GM12878 (cell line): ENCODE measurements at regions not wholly inside any gene's neighbourhood (a gene's known extent, or its start where the extent isn't known, plus 50 kb on each side); places are given as distances from the start of the nearest gene placed in this dataset.

Source experiments
- ATAC-seq: fragments of 200-7000 bp; cut with Tn5 transposase; 3 replicates; pipeline ENCODE4 v1.9.1; 2020; ENCODE audit warnings: mild to moderate bottlenecking, moderate library complexity
- BruUV-seq: library from RNA; stranded (reverse); fragments of 400-500 nt; replicated peaks from 2 replicates; lab custom pipeline; 2021; lab: Mats Ljungman, UMichigan
- CTCF ChIA-PET: fragments of 300-600 bp; sonication (Branson Sonifier 250); formaldehyde crosslinking; extraction: SDS; loops from one replicate; lab custom pipeline; 2021; ENCODE audit warnings: inconsistent platforms; lab: Yijun Ruan, JAX
- POLR2A ChIA-PET: fragments of 350-600 bp; formaldehyde crosslinking; extraction: SDS; loops from one replicate; lab custom pipeline; 2021; ENCODE audit warnings: inconsistent platforms; lab: Charles Lee
- RAD21 ChIA-PET: fragments of 300-600 bp; sonication (Branson Sonifier 250); formaldehyde crosslinking; loops from one replicate; lab custom pipeline; 2023; ENCODE audit warnings: antibody characterized with exemption; ENCODE audit not compliant: unreplicated experiment; lab: Charles Lee
- SMC1A ChIA-PET: fragments of 300-600 bp; sonication (Branson Sonifier 250); formaldehyde crosslinking; loops from one replicate; lab custom pipeline; 2023; ENCODE audit not compliant: unreplicated experiment, uncharacterized antibody; lab: Charles Lee
- DNase-seq: peaks from one replicate; pipeline ENCODE4 v3.0.0-alpha.2; 2011; ENCODE audit warnings: low read depth, low spot score
- FAIRE-seq: peaks from 3 replicates; lab custom pipeline; 2011; peaks lifted over from hg19 to GRCh38; lab: Jason Lieb, UNC
- H2AFZ ChIP-seq: 2 replicates; pipeline ENCODE4 v1.6.0; 2011; ENCODE audit warnings: low read depth, low read length, control low read depth; ENCODE audit not compliant: control insufficient read depth
- H3K27ac ChIP-seq: 2 replicates; pipeline ENCODE4 v1.5.1; 2011; ENCODE audit warnings: control low read depth; ENCODE audit not compliant: control insufficient read depth, insufficient read depth
- H3K27me3 ChIP-seq, 2 experiments: replicated peaks in 1 of 2; 2 replicates each; pipeline versions ENCODE4 v1.6.0 to v1.6.1; 2011; ENCODE audit warnings: low read length in 1 of 2; ENCODE audit not compliant: control insufficient read depth in 2 of 2, insufficient read depth in 2 of 2
- H3K36me3 ChIP-seq, 2 experiments: 2 replicates each; pipeline ENCODE4 v1.5.1; 2011; ENCODE audit warnings: low read length in 1 of 2; ENCODE audit not compliant: control insufficient read depth in 2 of 2, insufficient read depth in 2 of 2
- H3K4me1 ChIP-seq: 2 replicates; pipeline ENCODE4 v1.6.1; 2011; ENCODE audit warnings: mild to moderate bottlenecking, low read length, moderate library complexity, mixed read lengths; ENCODE audit not compliant: control insufficient read depth, insufficient read depth
- H3K4me2 ChIP-seq: 2 replicates; pipeline ENCODE4 v1.6.0; 2011; ENCODE audit warnings: control low read depth; ENCODE audit not compliant: control insufficient read depth, insufficient read depth
- H3K4me3 ChIP-seq: fragments of 200-600 bp; sonication (generic); 2 replicates; pipeline ENCODE4 v1.5.1; 2016
- H3K79me2 ChIP-seq: 2 replicates; pipeline ENCODE4 v1.6.0; 2011; ENCODE audit warnings: low read length; ENCODE audit not compliant: control insufficient read depth, insufficient read depth
- H3K9ac ChIP-seq: 2 replicates; pipeline ENCODE4 v1.8.0; 2011; ENCODE audit warnings: low read length, control low read depth, mixed read lengths; ENCODE audit not compliant: control insufficient read depth, insufficient read depth
- H3K9me3 ChIP-seq: replicated peaks from 3 replicates; pipeline ENCODE4 v1.5.1; 2011; ENCODE audit warnings: mild to moderate bottlenecking, low read length; ENCODE audit not compliant: control insufficient read depth, insufficient read depth
- H4K20me1 ChIP-seq: 2 replicates; pipeline ENCODE4 v1.6.0; 2011; ENCODE audit not compliant: control insufficient read depth, insufficient read depth
- BHLHE40 ChIP-seq, 2 experiments: fragments of 450-650 bp in 1 of 2; IDR thresholded peaks; 2 replicates each; pipeline ENCODE4 v1.6.1; 2011 to 2017; ENCODE audit warnings: low read depth in 2 of 2, borderline replicate concordance in 1 of 2, improper control_type of control experiment in 1 of 2, low read length in 1 of 2, mild to moderate bottlenecking in 1 of 2
- HCFC1 ChIP-seq: fragments of 150-350 bp; IDR thresholded peaks from 2 replicates; pipeline ENCODE4 v1.6.1; 2014; ENCODE audit warnings: low read length
- KDM1A ChIP-seq: fragments of 200-600 bp; sonication (generic); IDR thresholded peaks from 2 replicates; pipeline ENCODE4 v1.6.1; 2016; ENCODE audit warnings: borderline replicate concordance
- NR2F1 ChIP-seq: fragments of 450-650 bp; conservative IDR thresholded peaks from 2 replicates; pipeline ENCODE4 v1.6.1; 2017; ENCODE audit warnings: mild to moderate bottlenecking
- PKNOX1 ChIP-seq: fragments of 450-650 bp; IDR thresholded peaks from 2 replicates; pipeline ENCODE4 v1.6.1; 2016; ENCODE audit warnings: mild to moderate bottlenecking
- PRDM15 ChIP-seq: fragments of 450-650 bp; formaldehyde crosslinking; IDR thresholded peaks from 2 replicates; pipeline ENCODE4 v1.4.0; 2020; ENCODE audit warnings: mild to moderate bottlenecking, moderate library complexity
- RAD21 ChIP-seq: IDR thresholded peaks from 2 replicates; pipeline ENCODE4 v1.6.1; 2011; ENCODE audit warnings: mild to moderate bottlenecking, low read depth, low read length, moderate library complexity; ENCODE audit not compliant: insufficient read depth
- WGBS: methylation state at CpG from one replicate; pipeline ENCODE4 v1.1.6; 2016; ENCODE audit warnings: low lambda C conversion rate; ENCODE audit not compliant: insufficient replicate concordance, insufficient coverage; ENCODE audit errors: missing lambda C conversion rate; 5-methylcytosine and 5-hydroxymethylcytosine counted together
- in situ Hi-C: fragments of 300-500 bp; cut with MboI; formaldehyde crosslinking; loops from 9 replicates; pipeline ENCODE4 v1.14.3; 2018; ENCODE audit warnings: mixed read lengths
- intact Hi-C: fragments of 100-400 bp; cut with micrococcal nuclease; formaldehyde crosslinking; loops from one replicate; pipeline ENCODE4 v1.14.2; 2022; ENCODE audit not compliant: unreplicated experiment

GRCh38 chr18:25669741-25670140 is 317.8 kb upstream of the ZNF521 start:
- no peaks in the 10 kb centered on the region for H3K9me3 ChIP-seq
- RAD21 ChIA-PET: interaction anchor here (0.6 to 1.0 kb wide), 2 partner anchors 9 to 260 kb away, joined by 3 read pairs; no protein-coding TSS in a partner anchor
- CTCF ChIA-PET: no interaction called here

More at GRCh38 chr18:25669741-25670140, 317.8 kb upstream of the ZNF521 start:
- WGBS: 8% methylated on average over 3 of the region's 3 CpGs
- DNase-seq: no peak
- POLR2A ChIA-PET: interaction anchor here (0.5 kb wide), 1 partner anchor 1975 kb away, joined by 3 read pairs; no protein-coding TSS in a partner anchor
- no peaks in the 10 kb centered on the region for H3K36me3 ChIP-seq
- ATAC-seq: no peak
- H3K79me2 ChIP-seq: no peaks in the 10 kb centered on the region
- H3K4me2 ChIP-seq: no peak overlapping the region
- no TSS peak for BruUV-seq
- SMC1A ChIA-PET: no interaction called here
- no peak overlapping the region for H3K27ac ChIP-seq
- TF ChIP-seq RAD21 (peak; percentile 21; the same call in 1 of the 2 replicates), PKNOX1 (no peak), NR2F1 (no peak), PRDM15 (no peak), BHLHE40 (IDR thresholded peaks at IDR 0.05; ENCODE audit: borderline replicate concordance in 1 of 2, low read depth in 2 of 2, low read length in 1 of 2) (no peak), HCFC1 (no peak), KDM1A (no peak)
- H3K4me1 ChIP-seq: no peaks in the 10 kb centered on the region
- H2AFZ ChIP-seq: no peak overlapping the region
- in situ Hi-C loops: no loop called here
- no peak overlapping the region for H3K4me3 ChIP-seq
- H3K27me3 ChIP-seq: no peaks in the 10 kb centered on the region
- no peak overlapping the region for H3K9ac ChIP-seq
- intact Hi-C loops: no loop called here
- H4K20me1 ChIP-seq: no peaks in the 10 kb centered on the region
- FAIRE-seq: no peak
